ENCODE measurements at regions not wholly inside any gene's neighbourhood (a gene's known extent, or its start where the extent isn't known, plus 50 kb on each side); places are given as distances from the start of the nearest gene placed in this dataset.

DNA sequence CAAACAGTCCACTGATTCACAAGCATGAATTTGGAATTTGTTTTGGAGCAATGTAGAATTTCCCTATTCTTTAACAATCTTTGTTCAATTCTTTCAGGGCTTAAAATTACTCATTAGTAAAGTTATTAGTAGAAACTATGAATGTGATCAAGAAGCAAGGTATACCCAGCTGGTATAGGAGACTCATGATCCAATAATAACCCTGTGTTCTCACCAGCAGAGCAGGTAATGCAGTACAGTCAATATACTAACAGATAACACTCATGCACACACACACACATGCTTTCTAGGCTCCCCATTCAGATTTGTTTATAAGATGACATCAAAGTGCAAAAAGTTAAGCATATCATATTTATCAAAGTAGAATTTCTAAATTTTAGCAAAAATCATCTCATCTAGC is 445.2 kb downstream of the ELAVL2 start:
- TF ChIP-seq POLR2A (IDR thresholded peaks at IDR 0.05) = no peak
- TF ChIP-seq, protein P1, sequence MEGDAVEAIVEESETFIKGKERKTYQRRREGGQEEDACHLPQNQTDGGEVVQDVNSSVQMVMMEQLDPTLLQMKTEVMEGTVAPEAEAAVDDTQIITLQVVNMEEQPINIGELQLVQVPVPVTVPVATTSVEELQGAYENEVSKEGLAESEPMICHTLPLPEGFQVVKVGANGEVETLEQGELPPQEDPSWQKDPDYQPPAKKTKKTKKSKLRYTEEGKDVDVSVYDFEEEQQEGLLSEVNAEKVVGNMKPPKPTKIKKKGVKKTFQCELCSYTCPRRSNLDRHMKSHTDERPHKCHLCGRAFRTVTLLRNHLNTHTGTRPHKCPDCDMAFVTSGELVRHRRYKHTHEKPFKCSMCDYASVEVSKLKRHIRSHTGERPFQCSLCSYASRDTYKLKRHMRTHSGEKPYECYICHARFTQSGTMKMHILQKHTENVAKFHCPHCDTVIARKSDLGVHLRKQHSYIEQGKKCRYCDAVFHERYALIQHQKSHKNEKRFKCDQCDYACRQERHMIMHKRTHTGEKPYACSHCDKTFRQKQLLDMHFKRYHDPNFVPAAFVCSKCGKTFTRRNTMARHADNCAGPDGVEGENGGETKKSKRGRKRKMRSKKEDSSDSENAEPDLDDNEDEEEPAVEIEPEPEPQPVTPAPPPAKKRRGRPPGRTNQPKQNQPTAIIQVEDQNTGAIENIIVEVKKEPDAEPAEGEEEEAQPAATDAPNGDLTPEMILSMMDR (IDR thresholded peaks at IDR 0.05) = no peak
- H3K4me3 ChIP-seq (ENCODE audit: low read depth, poor library complexity, severe bottlenecking) = no peak overlapping the region
- no peak for DNase-seq (ENCODE audit: low spot score in 2 of 2)
- intact Hi-C loops (cut with DNase I; ENCODE audit: low total_unique reads) = no loop called here

- 83 to 91% methylated on average over 2 of the region's 2 CpGs for WGBS, 2 donors
- no peak overlapping the region for H3K4me3 ChIP-seq (ENCODE audit: low read depth, poor library complexity, severe bottlenecking)
- DNase-seq (ENCODE audit: low spot score in 2 of 2) = no peak
- intact Hi-C loops (cut with DNase I; ENCODE audit: low total_unique reads) = no loop called here
- TF ChIP-seq, protein P1 (IDR thresholded peaks at IDR 0.05) = no peak
- TF ChIP-seq POLR2A (IDR thresholded peaks at IDR 0.05) = no peak
Observed at GRCh38 chr9:23382418-23382817, 443.6 kb downstream of the ELAVL2 start.

GRCh38 chr9:23394189-23394588 is 431.9 kb downstream of the ELAVL2 start:
- whole genome bisulfite sequencing, 2 donors = 95 to 96% methylated on average over 4 of the region's 4 CpGs
- TF ChIP-seq, protein P1 (IDR thresholded peaks at IDR 0.05) = no peak
- TF ChIP-seq POLR2A (IDR thresholded peaks at IDR 0.05) = no peak
- no peak overlapping the region for H3K4me3 ChIP-seq (ENCODE audit: low read depth, poor library complexity, severe bottlenecking)
- intact Hi-C loops (cut with DNase I; ENCODE audit: low total_unique reads) = no loop called here
- DNase-seq (ENCODE audit: low spot score in 2 of 2) = no peak

DNA sequence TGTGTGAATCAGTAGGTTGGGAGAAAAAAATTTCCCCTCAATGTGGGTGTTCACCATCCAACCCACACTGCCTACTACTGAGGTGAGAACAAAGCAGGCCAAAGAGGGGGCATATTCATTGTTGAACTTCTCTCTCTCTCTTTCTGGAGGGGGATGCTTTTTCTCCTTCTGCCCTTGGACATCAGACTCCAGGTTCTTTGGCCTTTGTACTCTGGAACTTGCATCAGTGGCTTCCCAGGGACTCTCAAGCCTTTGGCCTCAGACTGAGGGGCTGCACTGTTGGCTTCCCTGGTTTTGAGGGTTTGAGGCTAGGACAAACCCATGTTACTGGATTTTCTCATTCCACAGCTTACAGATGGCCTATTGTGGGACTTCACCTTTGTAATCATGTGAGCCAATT is 417.2 kb downstream of the ELAVL2 start:
- no peak overlapping the region for H3K4me3 ChIP-seq (ENCODE audit: low read depth, poor library complexity, severe bottlenecking)
- no peak for TF ChIP-seq POLR2A (IDR thresholded peaks at IDR 0.05)
- TF ChIP-seq, protein P1 (IDR thresholded peaks at IDR 0.05) = no peak
- intact Hi-C loops (cut with DNase I; ENCODE audit: low total_unique reads) = no loop called here
- DNase-seq (ENCODE audit: low spot score in 2 of 2) = no peak

DNA sequence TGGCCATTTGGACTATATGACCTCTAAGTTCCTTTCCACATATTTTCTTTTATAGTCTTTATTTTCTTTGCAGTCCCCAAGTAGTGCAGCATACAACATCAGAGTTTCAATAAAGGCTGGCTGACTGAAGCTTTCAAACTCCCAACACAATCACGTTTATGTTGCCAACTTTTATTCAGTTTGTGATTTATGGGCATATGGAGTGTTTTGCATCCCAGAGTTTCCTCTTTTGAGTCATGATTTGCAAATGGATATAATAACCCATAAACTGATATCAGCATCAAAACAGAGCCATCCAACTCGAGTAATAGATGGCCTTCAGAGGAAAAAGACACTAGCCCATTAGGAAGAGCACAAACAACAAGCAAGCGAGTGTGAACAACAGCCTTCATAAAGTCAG is 414.0 kb downstream of the ELAVL2 start:
- DNase-seq (ENCODE audit: low spot score in 2 of 2) = no peak
- 28 to 32% methylated on average over 3 of the region's 3 CpGs for WGBS, 2 donors
- TF ChIP-seq POLR2A (IDR thresholded peaks at IDR 0.05) = no peak
- no peak overlapping the region for H3K4me3 ChIP-seq (ENCODE audit: low read depth, poor library complexity, severe bottlenecking)
- intact Hi-C loops (cut with DNase I; ENCODE audit: low total_unique reads) = no loop called here

DNA sequence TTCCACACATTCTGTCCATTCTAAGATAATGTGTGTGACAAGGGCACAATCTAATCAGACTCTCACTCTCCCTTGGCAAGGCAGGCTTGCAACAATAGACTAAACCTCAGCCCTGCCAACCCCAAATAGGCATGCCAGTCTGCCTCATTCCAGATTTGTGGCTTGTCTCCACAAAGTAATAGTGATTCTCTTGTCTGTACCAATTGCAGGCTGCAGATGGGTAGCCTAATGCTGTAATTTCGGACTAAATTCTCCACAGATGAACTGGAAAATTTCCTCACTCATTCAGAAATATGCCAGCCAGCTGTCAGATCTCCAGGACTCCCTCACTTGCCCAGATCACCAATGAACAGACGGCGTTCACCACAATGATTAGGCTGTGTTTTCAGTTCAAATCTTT is 413.6 kb downstream of the ELAVL2 start:
- WGBS, 2 donors = 58 to 65% methylated on average over 3 of the region's 3 CpGs
- DNase-seq (ENCODE audit: low spot score in 2 of 2) = no peak
- H3K4me3 ChIP-seq (ENCODE audit: low read depth, poor library complexity, severe bottlenecking) = no peak overlapping the region
- TF ChIP-seq, protein P1 (IDR thresholded peaks at IDR 0.05) = no peak
- TF ChIP-seq POLR2A (IDR thresholded peaks at IDR 0.05) = no peak
- intact Hi-C loops (cut with DNase I; ENCODE audit: low total_unique reads) = no loop called here

Measured in lower leg skin (tissue), 4 donors.